ENCODE measurements at regions not wholly inside any gene's neighbourhood (a gene's known extent, or its start where the extent isn't known, plus 50 kb on each side); places are given as distances from the start of the nearest gene placed in this dataset.

GRCh38 chr5:74113927-74114326 is 487.9 kb downstream of the ARHGEF28 start:
- TF ChIP-seq CTCF (IDR thresholded peaks at IDR 0.05; ENCODE audit: low read depth, low read length), result no peak
- in situ Hi-C loops (cut with HindIII; ENCODE audit: low sequenced_read_pairs), result no loop called here
- H3K4me3 ChIP-seq (ENCODE audit: low read depth, low read length), result no peak overlapping the region
- no peak for DNase-seq (ENCODE audit: low read depth, low spot score)

GRCh38 chr5:74113196-74113540 is 487.2 kb downstream of the ARHGEF28 start:
- no peak for DNase-seq (ENCODE audit: low read depth, low spot score)
- TF ChIP-seq CTCF (IDR thresholded peaks at IDR 0.05; ENCODE audit: low read depth, low read length), result no peak
- no peak overlapping the region for H3K4me3 ChIP-seq (ENCODE audit: low read depth, low read length)
- in situ Hi-C loops (cut with HindIII; ENCODE audit: low sequenced_read_pairs), result no loop called here

GRCh38 chr5:74112372-74113195 is 486.6 kb downstream of the ARHGEF28 start:
- no peak for TF ChIP-seq CTCF (IDR thresholded peaks at IDR 0.05; ENCODE audit: low read depth, low read length)
- no peak for DNase-seq (ENCODE audit: low read depth, low spot score)
- H3K4me3 ChIP-seq (ENCODE audit: low read depth, low read length), result no peak overlapping the region
- in situ Hi-C loops (cut with HindIII; ENCODE audit: low sequenced_read_pairs), result no loop called here

GRCh38 chr5:74111764-74112163 is 485.8 kb downstream of the ARHGEF28 start:
- no peak overlapping the region for H3K4me3 ChIP-seq (ENCODE audit: low read depth, low read length)
- no peak for DNase-seq (ENCODE audit: low read depth, low spot score)
- TF ChIP-seq CTCF (IDR thresholded peaks at IDR 0.05; ENCODE audit: low read depth, low read length), result no peak
- in situ Hi-C loops (cut with HindIII; ENCODE audit: low sequenced_read_pairs), result no loop called here

GRCh38 chr5:74109344-74109743 is 483.3 kb downstream of the ARHGEF28 start:
- in situ Hi-C loops (cut with HindIII; ENCODE audit: low sequenced_read_pairs), result no loop called here
- H3K4me3 ChIP-seq (ENCODE audit: low read depth, low read length), result no peak overlapping the region
- no peak for TF ChIP-seq CTCF (IDR thresholded peaks at IDR 0.05; ENCODE audit: low read depth, low read length)
- DNase-seq (ENCODE audit: low read depth, low spot score), result no peak

- TF ChIP-seq CTCF (IDR thresholded peaks at IDR 0.05; ENCODE audit: low read depth, low read length), result no peak
- in situ Hi-C loops (cut with HindIII; ENCODE audit: low sequenced_read_pairs), result no loop called here
These were observed 481.9 kb downstream of the ARHGEF28 start for GRCh38 chr5:74107899-74108298.

More at GRCh38 chr5:74107899-74108298, 481.9 kb downstream of the ARHGEF28 start:
- DNase-seq (ENCODE audit: low read depth, low spot score), result no peak
- no peak overlapping the region for H3K4me3 ChIP-seq (ENCODE audit: low read depth, low read length)

Measured in astrocyte of the spinal cord (primary cell).